ENCODE measurements at regions not wholly inside any gene's neighbourhood (a gene's known extent, or its start where the extent isn't known, plus 50 kb on each side); places are given as distances from the start of the nearest gene placed in this dataset.

DNA sequence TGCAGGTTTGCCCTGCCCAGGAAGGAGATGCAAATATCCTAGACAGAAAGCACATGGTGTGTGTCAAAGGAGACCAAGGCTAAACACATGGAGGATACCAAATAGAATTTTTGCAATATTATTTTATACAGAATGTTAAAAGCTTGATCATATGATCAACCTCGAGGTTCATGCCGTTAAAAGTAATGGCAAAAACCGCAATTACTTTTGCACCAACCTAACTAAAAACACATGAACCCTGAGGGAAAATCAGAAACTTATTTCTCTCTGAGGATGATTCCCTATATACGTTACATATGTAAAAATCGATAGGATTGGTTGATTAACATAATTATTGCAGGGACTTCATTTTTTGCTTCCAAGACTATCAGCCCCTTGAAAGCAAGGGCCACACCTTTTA is 88.1 kb downstream of the MZT1 start:
- TF ChIP-seq POLR2A (IDR thresholded peaks at IDR 0.05; ENCODE audit: low read depth, low read length) = no peak
- no peak for TF ChIP-seq BACH1 (IDR thresholded peaks at IDR 0.05; ENCODE audit: borderline replicate concordance)
- TF ChIP-seq, protein P1, sequence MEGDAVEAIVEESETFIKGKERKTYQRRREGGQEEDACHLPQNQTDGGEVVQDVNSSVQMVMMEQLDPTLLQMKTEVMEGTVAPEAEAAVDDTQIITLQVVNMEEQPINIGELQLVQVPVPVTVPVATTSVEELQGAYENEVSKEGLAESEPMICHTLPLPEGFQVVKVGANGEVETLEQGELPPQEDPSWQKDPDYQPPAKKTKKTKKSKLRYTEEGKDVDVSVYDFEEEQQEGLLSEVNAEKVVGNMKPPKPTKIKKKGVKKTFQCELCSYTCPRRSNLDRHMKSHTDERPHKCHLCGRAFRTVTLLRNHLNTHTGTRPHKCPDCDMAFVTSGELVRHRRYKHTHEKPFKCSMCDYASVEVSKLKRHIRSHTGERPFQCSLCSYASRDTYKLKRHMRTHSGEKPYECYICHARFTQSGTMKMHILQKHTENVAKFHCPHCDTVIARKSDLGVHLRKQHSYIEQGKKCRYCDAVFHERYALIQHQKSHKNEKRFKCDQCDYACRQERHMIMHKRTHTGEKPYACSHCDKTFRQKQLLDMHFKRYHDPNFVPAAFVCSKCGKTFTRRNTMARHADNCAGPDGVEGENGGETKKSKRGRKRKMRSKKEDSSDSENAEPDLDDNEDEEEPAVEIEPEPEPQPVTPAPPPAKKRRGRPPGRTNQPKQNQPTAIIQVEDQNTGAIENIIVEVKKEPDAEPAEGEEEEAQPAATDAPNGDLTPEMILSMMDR (IDR thresholded peaks at IDR 0.05 in 2 of 3, conservative IDR thresholded peaks at IDR 0.05 in 1 of 3; ENCODE audit: control insufficient read depth in 2 of 3, extremely low read depth in 1 of 3, insufficient read depth in 1 of 3, low read depth in 3 of 3, low read length in 3 of 3) = no peak
- TF ChIP-seq, protein P2, sequence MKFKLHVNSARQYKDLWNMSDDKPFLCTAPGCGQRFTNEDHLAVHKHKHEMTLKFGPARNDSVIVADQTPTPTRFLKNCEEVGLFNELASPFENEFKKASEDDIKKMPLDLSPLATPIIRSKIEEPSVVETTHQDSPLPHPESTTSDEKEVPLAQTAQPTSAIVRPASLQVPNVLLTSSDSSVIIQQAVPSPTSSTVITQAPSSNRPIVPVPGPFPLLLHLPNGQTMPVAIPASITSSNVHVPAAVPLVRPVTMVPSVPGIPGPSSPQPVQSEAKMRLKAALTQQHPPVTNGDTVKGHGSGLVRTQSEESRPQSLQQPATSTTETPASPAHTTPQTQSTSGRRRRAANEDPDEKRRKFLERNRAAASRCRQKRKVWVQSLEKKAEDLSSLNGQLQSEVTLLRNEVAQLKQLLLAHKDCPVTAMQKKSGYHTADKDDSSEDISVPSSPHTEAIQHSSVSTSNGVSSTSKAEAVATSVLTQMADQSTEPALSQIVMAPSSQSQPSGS (IDR thresholded peaks at IDR 0.05; ENCODE audit: low read length) = no peak
- no peak for TF ChIP-seq KDM1A (IDR thresholded peaks at IDR 0.05; ENCODE audit: borderline replicate concordance)
- TF ChIP-seq EZH2 (IDR thresholded peaks at IDR 0.05; ENCODE audit: borderline replicate concordance, control insufficient read depth, low read depth, low read length) = no peak
- no peak for TF ChIP-seq MYC (IDR thresholded peaks at IDR 0.05; ENCODE audit: insufficient read depth, insufficient read length, insufficient replicate concordance, low read length, severe bottlenecking)
- TF ChIP-seq PAX5 (IDR thresholded peaks at IDR 0.05; ENCODE audit: borderline replicate concordance, low read depth, low read length) = no peak
- no peak for TF ChIP-seq RFX5 (IDR thresholded peaks at IDR 0.05; ENCODE audit: low read depth, low read length)
- no peak for TF ChIP-seq EED (IDR thresholded peaks at IDR 0.05; ENCODE audit: low read depth)
- TF ChIP-seq ZBTB33 (IDR thresholded peaks at IDR 0.05) = no peak
- no peak for TF ChIP-seq POLR2AphosphoS5 (IDR thresholded peaks at IDR 0.05; ENCODE audit: low read length)
